GM12878 (cell line): ENCODE measurements at regions not wholly inside any gene's neighbourhood (a gene's known extent, or its start where the extent isn't known, plus 50 kb on each side); places are given as distances from the start of the nearest gene placed in this dataset.

Source experiments
- ATAC-seq: fragments of 200-7000 bp; cut with Tn5 transposase; 3 replicates; pipeline ENCODE4 v1.9.1; 2020; ENCODE audit warnings: mild to moderate bottlenecking, moderate library complexity
- BruUV-seq: library from RNA; stranded (reverse); fragments of 400-500 nt; replicated peaks from 2 replicates; lab custom pipeline; 2021; lab: Mats Ljungman, UMichigan
- CTCF ChIA-PET: fragments of 300-600 bp; sonication (Branson Sonifier 250); formaldehyde crosslinking; extraction: SDS; loops from one replicate; lab custom pipeline; 2021; ENCODE audit warnings: inconsistent platforms; lab: Yijun Ruan, JAX
- POLR2A ChIA-PET: fragments of 350-600 bp; formaldehyde crosslinking; extraction: SDS; loops from one replicate; lab custom pipeline; 2021; ENCODE audit warnings: inconsistent platforms; lab: Charles Lee
- RAD21 ChIA-PET: fragments of 300-600 bp; sonication (Branson Sonifier 250); formaldehyde crosslinking; loops from one replicate; lab custom pipeline; 2023; ENCODE audit warnings: antibody characterized with exemption; ENCODE audit not compliant: unreplicated experiment; lab: Charles Lee
- SMC1A ChIA-PET: fragments of 300-600 bp; sonication (Branson Sonifier 250); formaldehyde crosslinking; loops from one replicate; lab custom pipeline; 2023; ENCODE audit not compliant: unreplicated experiment, uncharacterized antibody; lab: Charles Lee
- DNase-seq: peaks from one replicate; pipeline ENCODE4 v3.0.0-alpha.2; 2011; ENCODE audit warnings: low read depth, low spot score
- FAIRE-seq: peaks from 3 replicates; lab custom pipeline; 2011; peaks lifted over from hg19 to GRCh38; lab: Jason Lieb, UNC
- H2AFZ ChIP-seq: 2 replicates; pipeline ENCODE4 v1.6.0; 2011; ENCODE audit warnings: low read depth, low read length, control low read depth; ENCODE audit not compliant: control insufficient read depth
- H3K27ac ChIP-seq: 2 replicates; pipeline ENCODE4 v1.5.1; 2011; ENCODE audit warnings: control low read depth; ENCODE audit not compliant: control insufficient read depth, insufficient read depth
- H3K27me3 ChIP-seq, 2 experiments: replicated peaks in 1 of 2; 2 replicates each; pipeline versions ENCODE4 v1.6.0 to v1.6.1; 2011; ENCODE audit warnings: low read length in 1 of 2; ENCODE audit not compliant: control insufficient read depth in 2 of 2, insufficient read depth in 2 of 2
- H3K36me3 ChIP-seq, 2 experiments: 2 replicates each; pipeline ENCODE4 v1.5.1; 2011; ENCODE audit warnings: low read length in 1 of 2; ENCODE audit not compliant: control insufficient read depth in 2 of 2, insufficient read depth in 2 of 2
- H3K4me1 ChIP-seq: 2 replicates; pipeline ENCODE4 v1.6.1; 2011; ENCODE audit warnings: mild to moderate bottlenecking, low read length, moderate library complexity, mixed read lengths; ENCODE audit not compliant: control insufficient read depth, insufficient read depth
- H3K4me2 ChIP-seq: 2 replicates; pipeline ENCODE4 v1.6.0; 2011; ENCODE audit warnings: control low read depth; ENCODE audit not compliant: control insufficient read depth, insufficient read depth
- H3K4me3 ChIP-seq: fragments of 200-600 bp; sonication (generic); 2 replicates; pipeline ENCODE4 v1.5.1; 2016
- H3K79me2 ChIP-seq: 2 replicates; pipeline ENCODE4 v1.6.0; 2011; ENCODE audit warnings: low read length; ENCODE audit not compliant: control insufficient read depth, insufficient read depth
- H3K9ac ChIP-seq: 2 replicates; pipeline ENCODE4 v1.8.0; 2011; ENCODE audit warnings: low read length, control low read depth, mixed read lengths; ENCODE audit not compliant: control insufficient read depth, insufficient read depth
- H3K9me3 ChIP-seq: replicated peaks from 3 replicates; pipeline ENCODE4 v1.5.1; 2011; ENCODE audit warnings: mild to moderate bottlenecking, low read length; ENCODE audit not compliant: control insufficient read depth, insufficient read depth
- H4K20me1 ChIP-seq: 2 replicates; pipeline ENCODE4 v1.6.0; 2011; ENCODE audit not compliant: control insufficient read depth, insufficient read depth
- ATF7 ChIP-seq: fragments of 450-650 bp; IDR thresholded peaks from 2 replicates; pipeline ENCODE4 v1.6.1; 2016; ENCODE audit warnings: low read depth, mild to moderate bottlenecking
- CEBPZ ChIP-seq: fragments of 150-350 bp; IDR thresholded peaks from 2 replicates; pipeline ENCODE4 v1.6.1; 2016; ENCODE audit warnings: low read depth, low read length
- CUX1 ChIP-seq: IDR thresholded peaks from 2 replicates; pipeline ENCODE4 v1.6.1; 2012; ENCODE audit warnings: improper control_type of control experiment, low read depth, low read length; ENCODE audit not compliant: insufficient replicate concordance
- HDAC6 ChIP-seq: fragments of 200-600 bp; sonication (generic); IDR thresholded peaks from one replicate; pipeline ENCODE4 v1.8.0; 2017; ENCODE audit warnings: antibody characterized with exemption; ENCODE audit not compliant: unreplicated experiment
- MAX ChIP-seq: IDR thresholded peaks from 2 replicates; pipeline ENCODE4 v1.6.1; 2012; ENCODE audit warnings: low read depth, low read length, improper control_type of control experiment
- MYC ChIP-seq: IDR thresholded peaks from 2 replicates; pipeline ENCODE4 v1.6.1; 2011; ENCODE audit warnings: mild to moderate bottlenecking, low read length, moderate library complexity, inconsistent platforms; ENCODE audit not compliant: insufficient read depth, insufficient replicate concordance, insufficient read length, severe bottlenecking
- NR2C1 ChIP-seq: fragments of 450-650 bp; IDR thresholded peaks from 2 replicates; pipeline ENCODE4 v1.6.1; 2017; ENCODE audit warnings: antibody characterized with exemption, mild to moderate bottlenecking, moderate library complexity
- NR2F1 ChIP-seq: fragments of 450-650 bp; conservative IDR thresholded peaks from 2 replicates; pipeline ENCODE4 v1.6.1; 2017; ENCODE audit warnings: mild to moderate bottlenecking
- PAX8 ChIP-seq: fragments of 450-650 bp; IDR thresholded peaks from 2 replicates; pipeline ENCODE4 v1.6.1; 2017; ENCODE audit warnings: mild to moderate bottlenecking, moderate library complexity
- PBX3 ChIP-seq: IDR thresholded peaks from 2 replicates; pipeline ENCODE4 v1.6.1; 2011; ENCODE audit warnings: mild to moderate bottlenecking, low read depth, low read length, moderate library complexity; ENCODE audit not compliant: insufficient replicate concordance
- RELA ChIP-seq: fragments of 450-650 bp; IDR thresholded peaks from 2 replicates; pipeline ENCODE4 v1.8.0; 2014; ENCODE audit warnings: borderline replicate concordance; ENCODE audit not compliant: partially characterized antibody
- YY1 ChIP-seq: IDR thresholded peaks from 2 replicates; pipeline ENCODE4 v1.6.1; 2011; ENCODE audit warnings: low read depth, mild to moderate bottlenecking, low read length
- ZNF622 ChIP-seq: fragments of 450-650 bp; IDR thresholded peaks from 2 replicates; pipeline ENCODE4 v1.6.1; 2017; ENCODE audit warnings: mild to moderate bottlenecking, inconsistent platforms
- WGBS: methylation state at CpG from one replicate; pipeline ENCODE4 v1.1.6; 2016; ENCODE audit warnings: low lambda C conversion rate; ENCODE audit not compliant: insufficient replicate concordance, insufficient coverage; ENCODE audit errors: missing lambda C conversion rate; 5-methylcytosine and 5-hydroxymethylcytosine counted together
- in situ Hi-C: fragments of 300-500 bp; cut with MboI; formaldehyde crosslinking; loops from 9 replicates; pipeline ENCODE4 v1.14.3; 2018; ENCODE audit warnings: mixed read lengths
- intact Hi-C: fragments of 100-400 bp; cut with micrococcal nuclease; formaldehyde crosslinking; loops from one replicate; pipeline ENCODE4 v1.14.2; 2022; ENCODE audit not compliant: unreplicated experiment

GRCh38 chr6:156534594-156534993, 242.6 kb upstream of the ARID1B start:
- DNase-seq (no peak), FAIRE-seq (no peak), ATAC-seq (no peak)
- CTCF ChIA-PET: no interaction called here
- 34% methylated on average over 3 of the region's 3 CpGs for WGBS
- H3K4me3 ChIP-seq: no peak overlapping the region
- H2AFZ ChIP-seq: no peak overlapping the region
- no peaks in the 10 kb centered on the region for H3K36me3 ChIP-seq
- no peak overlapping the region for H3K4me2 ChIP-seq
- no peak overlapping the region for H3K9ac ChIP-seq
- H4K20me1 ChIP-seq: no peaks in the 10 kb centered on the region
- RAD21 ChIA-PET: interaction anchor here (1.2 kb wide), 1 partner anchor 30 kb away, joined by 3 read pairs; no protein-coding TSS in a partner anchor
- BruUV-seq: no TSS peak
- no peaks in the 10 kb centered on the region for H3K79me2 ChIP-seq
- no peak overlapping the region for H3K27ac ChIP-seq
- intact Hi-C loops: no loop called here
- H3K4me1 ChIP-seq: no peaks in the 10 kb centered on the region
- TF ChIP-seq ATF7 (no peak), MYC (no peak), NR2C1 (no peak), NR2F1 (no peak), RELA (no peak), PBX3 (no peak), PAX8 (no peak), CEBPZ (no peak), YY1 (no peak), ZNF622 (no peak), HDAC6 (no peak), MAX (no peak), CUX1 (no peak)
- H3K27me3 ChIP-seq: no peaks in the 10 kb centered on the region; a peak in 1 of 4 replicates
- in situ Hi-C loops: no loop called here
- POLR2A ChIA-PET: no interaction called here
- H3K9me3 ChIP-seq: no peaks in the 10 kb centered on the region
- SMC1A ChIA-PET: no interaction called here
